SK-N-SH (cell line): ENCODE measurements at regions not wholly inside any gene's neighbourhood (a gene's known extent, or its start where the extent isn't known, plus 50 kb on each side); places are given as distances from the start of the nearest gene placed in this dataset.

Source experiments
- CTCF ChIP-seq: fragments of 200-600 bp; sonication (generic); IDR thresholded peaks from 2 replicates; pipeline ENCODE4 v1.6.1; 2017; ENCODE audit warnings: antibody characterized with exemption, mild to moderate bottlenecking, moderate library complexity
- EP300 ChIP-seq, 2 experiments: IDR thresholded peaks; 2 replicates each; pipeline versions ENCODE4 v1.4.0 to v1.6.1; 2012; ENCODE audit warnings: borderline replicate concordance in 1 of 2, low read depth in 1 of 2, low read length in 1 of 2
- GABPA ChIP-seq: IDR thresholded peaks from 2 replicates; pipeline ENCODE4 v1.4.0; 2012; ENCODE audit warnings: low read depth, mild to moderate bottlenecking
- POLR2AphosphoS5 ChIP-seq: IDR thresholded peaks from 2 replicates; pipeline ENCODE4 v1.6.1; 2012; ENCODE audit warnings: low read depth, low read length
- TCF12 ChIP-seq: IDR thresholded peaks from 2 replicates; pipeline ENCODE4 v1.4.0; 2012

- TF ChIP-seq POLR2AphosphoS5 (no peak), TCF12 (no peak), GABPA (no peak), EP300 (IDR thresholded peaks at IDR 0.05; ENCODE audit: borderline replicate concordance in 1 of 2, low read depth in 1 of 2, low read length in 1 of 2) (no peak), CTCF (no peak)
Observed at GRCh38 chr2:126238251-126238650, 417.7 kb upstream of the GYPC start.
